Suprapubic skin (tissue), 4 donors: ENCODE measurements at regions not wholly inside any gene's neighbourhood (a gene's known extent, or its start where the extent isn't known, plus 50 kb on each side); places are given as distances from the start of the nearest gene placed in this dataset.
"Not testable (repeated sequence)": the region's sequence is repeated elsewhere in the genome, so short reads cannot be mapped to it uniquely, and the experiment has no call there.

ENCODE experiments used
- DNase-seq, 2 donors: peaks; one replicate each; pipeline ENCODE4 v3.0.0-alpha.2; 2019; ENCODE audit warnings: low spot score in 2 of 2
- H3K27ac ChIP-seq: fragments of 200-600 bp; sonication (generic); one replicate; pipeline ENCODE4 v1.5.1; 2019
- H3K27me3 ChIP-seq: fragments of 200-600 bp; sonication (generic); one replicate; pipeline ENCODE4 v1.5.1; 2019
- H3K36me3 ChIP-seq: fragments of 200-600 bp; sonication (generic); one replicate; pipeline ENCODE4 v1.5.1; 2019
- H3K4me1 ChIP-seq: fragments of 200-600 bp; sonication (generic); one replicate; pipeline ENCODE4 v1.5.1; 2019
- H3K4me3 ChIP-seq: fragments of 200-600 bp; sonication (generic); one replicate; pipeline ENCODE4 v1.5.1; 2019; ENCODE audit warnings: mild to moderate bottlenecking
- H3K9me3 ChIP-seq: fragments of 200-600 bp; sonication (generic); one replicate; pipeline ENCODE4 v1.5.1; 2019
- CTCF ChIP-seq, 2 donors: fragments of 200-600 bp in 1 of 2; fragments of 450-650 bp in 1 of 2; sonication (generic) in 1 of 2; IDR thresholded peaks; one replicate each; pipeline ENCODE4 v1.5.1; 2016 to 2019; ENCODE audit warnings: antibody characterized with exemption in 2 of 2, mild to moderate bottlenecking in 1 of 2, moderate library complexity in 1 of 2
- EP300 ChIP-seq: sonication (generic); formaldehyde crosslinking; IDR thresholded peaks from one replicate; pipeline ENCODE4 v1.6.1; 2017; ENCODE audit warnings: antibody characterized with exemption
- POLR2A ChIP-seq, 2 donors: fragments of 450-650 bp; IDR thresholded peaks; one replicate each; pipeline ENCODE4 v1.6.1; 2017; ENCODE audit warnings: antibody characterized with exemption in 2 of 2, mild to moderate bottlenecking in 2 of 2, moderate library complexity in 2 of 2
- POLR2AphosphoS5 ChIP-seq, 3 donors: sonication (generic); formaldehyde crosslinking; IDR thresholded peaks; one replicate each; pipeline ENCODE4 v1.6.1; 2017; ENCODE audit warnings: antibody characterized with exemption in 3 of 3
- WGBS: methylation state at CpG from one replicate; pipeline ENCODE4 v1.1.5; 2018; 5-methylcytosine and 5-hydroxymethylcytosine counted together

- 82% methylated on average over 1 of the region's 1 CpG for WGBS
Measured at GRCh38 chr11:34724973-34725372, 104.1 kb downstream of the EHF start.

GRCh38 chr11:34721646-34722045 is 100.8 kb downstream of the EHF start:
- H3K36me3 ChIP-seq = no peaks in the 10 kb centered on the region
- H3K27me3 ChIP-seq = no peaks in the 10 kb centered on the region
- H3K4me1 ChIP-seq = no peaks in the 10 kb centered on the region
- H3K27ac ChIP-seq = no peak overlapping the region
- no peak overlapping the region for H3K4me3 ChIP-seq
- H3K9me3 ChIP-seq = no peaks in the 10 kb centered on the region
- TF ChIP-seq EP300 (no peak), POLR2AphosphoS5 (IDR thresholded peaks at IDR 0.05) (no peak), POLR2A (IDR thresholded peaks at IDR 0.05) (no peak), CTCF (IDR thresholded peaks at IDR 0.05) (no peak)
- no peak for DNase-seq
- WGBS = 61% methylated on average over 2 of the region's 2 CpGs

More at GRCh38 chr11:34724973-34725372, 104.1 kb downstream of the EHF start:
- Histone ChIP-seq H3K27me3 (no peaks in the 10 kb centered on the region), H3K36me3 (no peaks in the 10 kb centered on the region), H3K27ac (no peak overlapping the region), H3K9me3 (no peaks in the 10 kb centered on the region), H3K4me1 (no peaks in the 10 kb centered on the region), H3K4me3 (no peak overlapping the region)
- no peak for DNase-seq
- no peak for TF ChIP-seq POLR2A (IDR thresholded peaks at IDR 0.05)
- no peak for TF ChIP-seq EP300

- H3K27me3 ChIP-seq = no peaks in the 10 kb centered on the region
- no peaks in the 10 kb centered on the region for H3K36me3 ChIP-seq
- DNase-seq = no peak
- TF ChIP-seq EP300 (no peak), POLR2A (IDR thresholded peaks at IDR 0.05) (no peak)
- no peaks in the 10 kb centered on the region for H3K9me3 ChIP-seq
- H3K4me1 ChIP-seq = no peaks in the 10 kb centered on the region
- no peak overlapping the region for H3K4me3 ChIP-seq
- 43% methylated on average over 1 of the region's 1 CpG for WGBS
- no peak overlapping the region for H3K27ac ChIP-seq
Measured at GRCh38 chr11:34719303-34719848, 98.5 kb downstream of the EHF start.

GRCh38 chr11:34713631-34714030 is 92.7 kb downstream of the EHF start:
- not testable (repeated sequence) for H3K27ac ChIP-seq, DNase-seq, H3K36me3 ChIP-seq, H3K4me1 ChIP-seq, H3K4me3 ChIP-seq, H3K27me3 ChIP-seq
- peaks cover 20% of the 10 kb centered on the region for H3K9me3 ChIP-seq
